Adrenal gland (tissue), 5 donors: ENCODE measurements at regions not wholly inside any gene's neighbourhood (a gene's known extent, or its start where the extent isn't known, plus 50 kb on each side); places are given as distances from the start of the nearest gene placed in this dataset.

ENCODE experiments used
- POLR2A ChIP-seq, 2 donors: fragments of 450-650 bp; IDR thresholded peaks; one replicate each; pipeline ENCODE4 v1.6.1; 2017; ENCODE audit warnings: antibody characterized with exemption in 2 of 2, mild to moderate bottlenecking in 2 of 2, moderate library complexity in 1 of 2
- TF ChIP-seq, protein P1 (sequence below), 6 experiments: fragments of 450-650 bp in 4 of 6; fragments of 200-600 bp in 2 of 6; sonication (generic) in 1 of 6; IDR thresholded peaks; 1 replicate in 5 of 6; 2 replicates in 1 of 6; pipeline versions ENCODE4 v1.5.1 to v1.8.0; 2016 to 2021; ENCODE audit warnings: antibody characterized with exemption in 6 of 6, mild to moderate bottlenecking in 2 of 6, moderate library complexity in 1 of 6
- donor health status: DM: no; HTN: no; CAD: no.

DNA sequence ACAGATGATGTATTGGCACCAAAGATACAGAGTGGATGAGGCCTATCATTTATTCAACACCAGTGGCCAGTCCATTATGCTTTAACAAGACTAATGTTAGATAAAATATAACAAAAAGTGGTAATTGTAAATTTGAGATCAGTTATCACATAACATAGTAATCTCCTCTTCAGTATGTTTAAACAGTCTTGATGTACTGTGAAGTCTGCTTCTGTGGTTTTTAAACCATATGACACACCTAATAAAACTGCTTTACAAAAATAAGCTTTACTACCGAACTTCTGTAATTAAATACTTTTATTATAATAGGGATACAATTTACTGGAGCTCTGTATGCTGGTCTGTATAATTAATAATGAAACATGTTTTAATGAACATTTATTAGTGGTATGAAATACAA is 2156.1 kb upstream of the CELF4 start:
- TF ChIP-seq POLR2A (IDR thresholded peaks at IDR 0.05): no peak
- TF ChIP-seq, protein P1, sequence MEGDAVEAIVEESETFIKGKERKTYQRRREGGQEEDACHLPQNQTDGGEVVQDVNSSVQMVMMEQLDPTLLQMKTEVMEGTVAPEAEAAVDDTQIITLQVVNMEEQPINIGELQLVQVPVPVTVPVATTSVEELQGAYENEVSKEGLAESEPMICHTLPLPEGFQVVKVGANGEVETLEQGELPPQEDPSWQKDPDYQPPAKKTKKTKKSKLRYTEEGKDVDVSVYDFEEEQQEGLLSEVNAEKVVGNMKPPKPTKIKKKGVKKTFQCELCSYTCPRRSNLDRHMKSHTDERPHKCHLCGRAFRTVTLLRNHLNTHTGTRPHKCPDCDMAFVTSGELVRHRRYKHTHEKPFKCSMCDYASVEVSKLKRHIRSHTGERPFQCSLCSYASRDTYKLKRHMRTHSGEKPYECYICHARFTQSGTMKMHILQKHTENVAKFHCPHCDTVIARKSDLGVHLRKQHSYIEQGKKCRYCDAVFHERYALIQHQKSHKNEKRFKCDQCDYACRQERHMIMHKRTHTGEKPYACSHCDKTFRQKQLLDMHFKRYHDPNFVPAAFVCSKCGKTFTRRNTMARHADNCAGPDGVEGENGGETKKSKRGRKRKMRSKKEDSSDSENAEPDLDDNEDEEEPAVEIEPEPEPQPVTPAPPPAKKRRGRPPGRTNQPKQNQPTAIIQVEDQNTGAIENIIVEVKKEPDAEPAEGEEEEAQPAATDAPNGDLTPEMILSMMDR (IDR thresholded peaks at IDR 0.05): no peak
